SK-N-SH (cell line): ENCODE measurements at regions not wholly inside any gene's neighbourhood (a gene's known extent, or its start where the extent isn't known, plus 50 kb on each side); places are given as distances from the start of the nearest gene placed in this dataset.
"Not testable (repeated sequence)": the region's sequence is repeated elsewhere in the genome, so short reads cannot be mapped to it uniquely, and the experiment has no call there.

ENCODE experiments used
- CTCF ChIP-seq: fragments of 200-600 bp; sonication (generic); IDR thresholded peaks from 2 replicates; pipeline ENCODE4 v1.6.1; 2017; ENCODE audit warnings: antibody characterized with exemption, mild to moderate bottlenecking, moderate library complexity
- EP300 ChIP-seq, 2 experiments: IDR thresholded peaks; 2 replicates each; pipeline versions ENCODE4 v1.4.0 to v1.6.1; 2012; ENCODE audit warnings: borderline replicate concordance in 1 of 2, low read depth in 1 of 2, low read length in 1 of 2
- FOXJ3 ChIP-seq: sonication (generic); formaldehyde crosslinking; IDR thresholded peaks from 2 replicates; pipeline ENCODE4 v1.5.1; 2020; ENCODE audit warnings: mild to moderate bottlenecking, missing genetic modification reagents
- FOXM1 ChIP-seq: IDR thresholded peaks from 2 replicates; pipeline ENCODE4 v1.4.0; 2012; ENCODE audit warnings: low read depth, mild to moderate bottlenecking
- MAX ChIP-seq: IDR thresholded peaks from 2 replicates; pipeline ENCODE4 v1.4.0; 2012; ENCODE audit warnings: low read depth
- PBX3 ChIP-seq: IDR thresholded peaks from 2 replicates; pipeline ENCODE4; 2012
- RAD21 ChIP-seq: IDR thresholded peaks from 2 replicates; pipeline ENCODE4 v1.6.1; 2012; ENCODE audit warnings: mild to moderate bottlenecking, low read length
- REST ChIP-seq: IDR thresholded peaks from 2 replicates; pipeline ENCODE4 v1.6.1; 2012; ENCODE audit warnings: mild to moderate bottlenecking, low read depth, low read length, moderate library complexity
- SIN3A ChIP-seq: IDR thresholded peaks from 2 replicates; pipeline ENCODE4 v1.6.1; 2012; ENCODE audit warnings: low read depth, mild to moderate bottlenecking, low read length, moderate library complexity, borderline replicate concordance
- USF2 ChIP-seq: fragments of 150-350 bp; IDR thresholded peaks from 2 replicates; pipeline ENCODE4 v1.6.1; 2017; ENCODE audit warnings: antibody characterized with exemption, low read length, low read depth, borderline replicate concordance
- YY1 ChIP-seq: IDR thresholded peaks from 2 replicates; pipeline ENCODE4 v1.4.0; 2012; ENCODE audit warnings: low read depth, mild to moderate bottlenecking

- TF ChIP-seq FOXJ3 (CRISPR knock-in tag); CTCF; EP300 (IDR thresholded peaks at IDR 0.05; ENCODE audit: borderline replicate concordance in 1 of 2, low read depth in 1 of 2, low read length in 1 of 2); FOXM1; USF2; RAD21; REST; YY1; PBX3; SIN3A; MAX: not testable (repeated sequence)
Measured at GRCh38 chrX:9405635-9406034, 59.2 kb upstream of the TBL1X start.
